HEK293 (cell line): ENCODE measurements at regions not wholly inside any gene's neighbourhood (a gene's known extent, or its start where the extent isn't known, plus 50 kb on each side); places are given as distances from the start of the nearest gene placed in this dataset.

Experiments used
- CTCF ChIA-PET: fragments of 350-600 bp; formaldehyde crosslinking; extraction: SDS; loops from one replicate; lab custom pipeline; 2021; ENCODE audit warnings: antibody characterized with exemption; lab: Yijun Ruan, JAX
- POLR2A ChIA-PET: fragments of 300-600 bp; formaldehyde crosslinking; extraction: SDS; loops from one replicate; lab custom pipeline; 2020; ENCODE audit warnings: antibody characterized with exemption, inconsistent platforms; lab: Yijun Ruan, JAX
- H3K27ac ChIP-seq: fragments of 200-500 bp; sonication (Bioruptor generic); 2 replicates; pipeline ENCODE4 v1.5.1; 2014; ENCODE audit warnings: low read depth, low read length, control low read depth, inconsistent platforms; ENCODE audit errors: extremely low read depth
- H3K36me3 ChIP-seq, 2 experiments: fragments of 200-500 bp in 1 of 2; sonication (Bioruptor generic) in 1 of 2; 1 replicate in 1 of 2; 2 replicates in 1 of 2; pipeline ENCODE4 v1.5.1; 2014 to 2017; ENCODE audit warnings: inconsistent platforms in 2 of 2, low read length in 2 of 2; ENCODE audit not compliant: control insufficient read depth in 2 of 2, insufficient read depth in 1 of 2
- H3K4me1 ChIP-seq: fragments of 200-500 bp; sonication (Bioruptor generic); 2 replicates; pipeline ENCODE4 v1.5.1; 2014; ENCODE audit warnings: mild to moderate bottlenecking, low read length, inconsistent platforms; ENCODE audit not compliant: control insufficient read depth, insufficient read depth
- H3K4me3 ChIP-seq: 2 replicates; pipeline ENCODE4 v1.5.1; 2011; ENCODE audit warnings: low read depth, mild to moderate bottlenecking, control low read depth, low read length, moderate library complexity
- H3K9me3 ChIP-seq: fragments of 200-500 bp; sonication (Bioruptor generic); 2 replicates; pipeline ENCODE4 v1.5.1; 2014; ENCODE audit warnings: low read depth, low read length, inconsistent platforms; ENCODE audit not compliant: control insufficient read depth, insufficient read depth
- ATF2 ChIP-seq: fragments of 450-650 bp; formaldehyde crosslinking; IDR thresholded peaks from 2 replicates; pipeline ENCODE4 v1.5.1; 2016; ENCODE audit warnings: missing biosample characterization, missing genetic modification characterization, low read depth
- CTCF ChIP-seq: fragments of 450-650 bp; formaldehyde crosslinking; IDR thresholded peaks from 2 replicates; pipeline ENCODE4 v1.5.1; 2016; ENCODE audit warnings: missing biosample characterization, missing genetic modification characterization
- FEZF1 ChIP-seq: fragments of 450-650 bp; formaldehyde crosslinking; IDR thresholded peaks from 2 replicates; pipeline ENCODE4 v1.5.1; 2016; ENCODE audit warnings: missing biosample characterization, missing genetic modification characterization
- HIC1 ChIP-seq: fragments of 450-650 bp; formaldehyde crosslinking; IDR thresholded peaks from 2 replicates; pipeline ENCODE4 v1.5.1; 2016; ENCODE audit warnings: missing biosample characterization, missing genetic modification characterization
- HOXD13 ChIP-seq: sonication (generic); formaldehyde crosslinking; IDR thresholded peaks from 2 replicates; pipeline ENCODE4 v1.8.0; 2022; ENCODE audit warnings: missing genetic modification reagents, borderline replicate concordance
- KLF16 ChIP-seq: fragments of 450-650 bp; formaldehyde crosslinking; IDR thresholded peaks from 2 replicates; pipeline ENCODE4 v1.5.1; 2017; ENCODE audit warnings: missing biosample characterization, missing genetic modification characterization
- PRDM10 ChIP-seq: fragments of 450-650 bp; formaldehyde crosslinking; IDR thresholded peaks from 2 replicates; pipeline ENCODE4 v1.5.1; 2016; ENCODE audit warnings: missing biosample characterization, missing genetic modification characterization
- SCRT1 ChIP-seq: fragments of 450-650 bp; formaldehyde crosslinking; IDR thresholded peaks from 2 replicates; pipeline ENCODE4 v1.5.1; 2016; ENCODE audit warnings: missing biosample characterization, missing genetic modification characterization, borderline replicate concordance
- SP2 ChIP-seq: fragments of 450-650 bp; formaldehyde crosslinking; IDR thresholded peaks from 2 replicates; pipeline ENCODE4 v1.5.1; 2016; ENCODE audit warnings: missing biosample characterization, missing genetic modification characterization
- ZBTB20 ChIP-seq: fragments of 450-650 bp; formaldehyde crosslinking; IDR thresholded peaks from 2 replicates; pipeline ENCODE4 v1.5.1; 2016; ENCODE audit warnings: missing biosample characterization, missing genetic modification characterization
- ZBTB7A ChIP-seq: fragments of 450-650 bp; formaldehyde crosslinking; IDR thresholded peaks from 2 replicates; pipeline ENCODE4 v1.5.1; 2016; ENCODE audit warnings: low read depth, missing biosample characterization, missing genetic modification characterization
- ZFP41 ChIP-seq: fragments of 450-650 bp; formaldehyde crosslinking; IDR thresholded peaks from 2 replicates; pipeline ENCODE4 v1.5.1; 2016; ENCODE audit warnings: missing biosample characterization, missing genetic modification characterization, borderline replicate concordance
- ZNF10 ChIP-seq: fragments of 450-650 bp; formaldehyde crosslinking; IDR thresholded peaks from 2 replicates; pipeline ENCODE4 v1.5.1; 2017; ENCODE audit warnings: missing biosample characterization, missing genetic modification characterization
- ZNF157 ChIP-seq: fragments of 450-650 bp; formaldehyde crosslinking; IDR thresholded peaks from 2 replicates; pipeline ENCODE4 v1.5.1; 2016; ENCODE audit warnings: missing biosample characterization, missing genetic modification characterization
- ZNF169 ChIP-seq: fragments of 450-650 bp; formaldehyde crosslinking; IDR thresholded peaks from 2 replicates; pipeline ENCODE4 v1.5.1; 2016; ENCODE audit warnings: missing biosample characterization, missing genetic modification characterization
- ZNF175 ChIP-seq: fragments of 450-650 bp; formaldehyde crosslinking; IDR thresholded peaks from 2 replicates; pipeline ENCODE4 v1.5.1; 2016; ENCODE audit warnings: missing biosample characterization, missing genetic modification characterization
- ZNF184 ChIP-seq: fragments of 450-650 bp; IDR thresholded peaks from 2 replicates; pipeline ENCODE4 v1.5.1; 2018; ENCODE audit warnings: missing biosample characterization, mild to moderate bottlenecking, missing genetic modification characterization
- ZNF221 ChIP-seq: fragments of 450-650 bp; formaldehyde crosslinking; IDR thresholded peaks from 2 replicates; pipeline ENCODE4 v1.5.1; 2017; ENCODE audit warnings: missing biosample characterization, missing genetic modification characterization, borderline replicate concordance
- ZNF223 ChIP-seq: fragments of 450-650 bp; formaldehyde crosslinking; IDR thresholded peaks from 2 replicates; pipeline ENCODE4 v1.5.1; 2016; ENCODE audit warnings: missing biosample characterization, missing genetic modification characterization
- ZNF350 ChIP-seq: fragments of 450-650 bp; formaldehyde crosslinking; IDR thresholded peaks from 2 replicates; pipeline ENCODE4 v1.5.0; 2017; ENCODE audit warnings: missing biosample characterization, mild to moderate bottlenecking, missing genetic modification characterization
- ZNF354C ChIP-seq: fragments of 450-650 bp; formaldehyde crosslinking; IDR thresholded peaks from 2 replicates; pipeline ENCODE4 v1.5.1; 2016; ENCODE audit warnings: missing biosample characterization, missing genetic modification characterization, low read depth, borderline replicate concordance
- ZNF561 ChIP-seq: fragments of 450-650 bp; IDR thresholded peaks from 2 replicates; pipeline ENCODE4 v1.5.1; 2018; ENCODE audit warnings: missing biosample characterization, missing genetic modification characterization, borderline replicate concordance
- ZNF610 ChIP-seq: fragments of 450-650 bp; formaldehyde crosslinking; IDR thresholded peaks from 2 replicates; pipeline ENCODE4 v1.5.1; 2016; ENCODE audit warnings: missing biosample characterization, missing genetic modification characterization, borderline replicate concordance
- ZNF621 ChIP-seq: fragments of 450-650 bp; formaldehyde crosslinking; IDR thresholded peaks from 2 replicates; pipeline ENCODE4 v1.5.1; 2017; ENCODE audit warnings: missing biosample characterization, missing genetic modification characterization
- ZNF624 ChIP-seq: fragments of 450-650 bp; formaldehyde crosslinking; IDR thresholded peaks from 2 replicates; pipeline ENCODE4 v1.5.1; 2017; ENCODE audit warnings: missing biosample characterization, missing genetic modification characterization
- ZNF629 ChIP-seq: fragments of 450-650 bp; formaldehyde crosslinking; IDR thresholded peaks from 2 replicates; pipeline ENCODE4 v1.5.1; 2017; ENCODE audit warnings: missing biosample characterization, missing genetic modification characterization
- ZNF660 ChIP-seq: fragments of 450-650 bp; IDR thresholded peaks from 2 replicates; pipeline ENCODE4 v1.5.1; 2018; ENCODE audit warnings: missing biosample characterization, mild to moderate bottlenecking, missing genetic modification characterization
- ZNF776 ChIP-seq: fragments of 450-650 bp; formaldehyde crosslinking; IDR thresholded peaks from 2 replicates; pipeline ENCODE4 v1.5.0; 2017; ENCODE audit warnings: missing biosample characterization, missing genetic modification characterization, borderline replicate concordance
- ZNF830 ChIP-seq: fragments of 450-650 bp; IDR thresholded peaks from 2 replicates; pipeline ENCODE4 v1.5.0; 2018; ENCODE audit warnings: missing biosample characterization, missing genetic modification characterization, low read depth, mild to moderate bottlenecking, moderate library complexity
- ZNF843 ChIP-seq: fragments of 450-650 bp; formaldehyde crosslinking; IDR thresholded peaks from 2 replicates; pipeline ENCODE4 v1.5.1; 2016; ENCODE audit warnings: missing biosample characterization, missing genetic modification characterization

- Histone ChIP-seq H3K4me1 (peaks cover 9% of the 10 kb centered on the region), H3K4me3 (no peak overlapping the region), H3K36me3 (no peaks in the 10 kb centered on the region), H3K27ac (no peak overlapping the region), H3K9me3 (no peaks in the 10 kb centered on the region)
- CTCF ChIA-PET: no interaction called here
- POLR2A ChIA-PET: no interaction called here
- TF ChIP-seq ZNF561 (tag by site-specific recombination) (no peak), ZNF350 (tag by site-specific recombination) (no peak), ZNF776 (no peak), SP2 (tag by site-specific recombination) (no peak), CTCF (no peak), SCRT1 (no peak), ZNF621 (tag by site-specific recombination) (no peak), ZNF610 (tag by site-specific recombination) (no peak), ZNF629 (tag by site-specific recombination) (no peak), HIC1 (tag by site-specific recombination) (no peak), ZNF184 (tag by site-specific recombination) (no peak), ZBTB20 (tag by site-specific recombination) (peak; percentile 61; the same call in 1 of the 2 replicates), ZFP41 (tag by site-specific recombination) (no peak), HOXD13 (CRISPR knock-in tag) (no peak), ZNF221 (tag by site-specific recombination) (no peak), ATF2 (tag by site-specific recombination) (no peak), ZNF830 (tag by site-specific recombination) (no peak), ZNF169 (no peak), ZNF843 (tag by site-specific recombination) (no peak), ZBTB7A (no peak), ZNF624 (tag by site-specific recombination) (no peak), ZNF175 (tag by site-specific recombination) (no peak), PRDM10 (tag by site-specific recombination) (no peak), ZNF10 (no peak), ZNF223 (no peak), ZNF660 (tag by site-specific recombination) (no peak), ZNF157 (tag by site-specific recombination) (no peak), ZNF354C (tag by site-specific recombination) (no peak), KLF16 (0 out of 2 replicates have a peak, but pooled peaks have one; percentile 27), FEZF1 (tag by site-specific recombination) (peak; percentile 51)
These were observed 64.7 kb upstream of the SPOCK1 start for GRCh38 chr5:137563646-137564397.
